ENCODE measurements at regions not wholly inside any gene's neighbourhood (a gene's known extent, or its start where the extent isn't known, plus 50 kb on each side); places are given as distances from the start of the nearest gene placed in this dataset.
A peak's percentile ranks its signal among the peaks of the same experiment; 100 is the strongest.

DNA sequence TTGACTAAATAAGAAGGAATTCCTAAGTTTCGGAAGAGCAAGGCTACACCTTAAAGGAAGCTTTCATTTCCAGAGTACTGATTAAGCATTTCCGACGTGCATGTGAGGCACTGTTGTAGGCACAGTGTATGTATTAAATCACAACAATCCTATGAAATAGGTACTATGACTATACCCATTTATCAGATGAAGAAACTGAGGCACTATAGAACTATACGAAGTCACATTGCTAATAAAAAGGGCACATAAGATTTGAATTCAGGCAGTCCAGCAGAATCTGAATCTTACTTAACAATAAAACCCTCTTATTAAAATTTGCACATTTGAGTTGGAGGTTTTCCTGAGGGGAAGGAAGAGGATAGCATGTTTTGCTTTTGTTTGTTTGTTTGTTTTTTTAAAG lies 243.5 kb upstream of the FANCL start:
- Histone ChIP-seq H2BK120ac (replicated peaks; ENCODE audit: low read depth, low read length) (no peak overlapping the region), H2BK20ac (ENCODE audit: low read length) (no peak overlapping the region), H3K9me3 (ENCODE audit: insufficient read depth in 2 of 2, low read depth in 1 of 2, low read length in 1 of 2) (no peaks in the 10 kb centered on the region), H3K23me2 (ENCODE audit: low read depth, low read length) (no peaks in the 10 kb centered on the region), H4K8ac (ENCODE audit: extremely low read depth, insufficient read depth, low read length) (no peak overlapping the region), H3K14ac (ENCODE audit: insufficient read length) (no peak overlapping the region), H3K4ac (replicated peaks; ENCODE audit: insufficient read length, low read depth, low read length) (no peak overlapping the region), H3K9ac (replicated peaks in 1 of 4; ENCODE audit: extremely low read depth in 1 of 4, low read depth in 3 of 4, low read length in 3 of 4) (no peak overlapping the region), H3K23ac (ENCODE audit: insufficient read length) (no peak overlapping the region), H4K91ac (replicated peaks; ENCODE audit: insufficient read length, low read length) (no peak overlapping the region), H2AFZ (ENCODE audit: low read length) (no peak overlapping the region), H3K79me2 (ENCODE audit: control insufficient read depth in 1 of 2, insufficient read depth in 2 of 2, low read length in 2 of 2) (no peaks in the 10 kb centered on the region), H2BK12ac (ENCODE audit: low read depth, low read length) (no peak overlapping the region), H4K5ac (ENCODE audit: insufficient read length, low read depth, low read length) (no peak overlapping the region), H4K20me1 (replicated peaks in 1 of 2; ENCODE audit: control insufficient read depth in 1 of 2, insufficient read depth in 2 of 2, low read length in 2 of 2) (no peaks in the 10 kb centered on the region), H2AK5ac (ENCODE audit: low read depth, low read length) (no peak overlapping the region), H3K36me3 (ENCODE audit: control insufficient read depth in 2 of 4, insufficient read depth in 4 of 4, low read length in 3 of 4) (no peaks in the 10 kb centered on the region), H3K56ac (replicated peaks; ENCODE audit: insufficient read length, low read depth, low read length) (no peak overlapping the region), H3K4me3 (ENCODE audit: extremely low read depth in 1 of 4, insufficient read depth in 2 of 4, low read depth in 3 of 4, low read length in 4 of 4) (no peak overlapping the region), H3K27me3 (replicated peaks in 1 of 4; ENCODE audit: control insufficient read depth in 3 of 4, extremely low read depth in 1 of 4, insufficient read depth in 3 of 4, low read length in 3 of 4) (no peaks in the 10 kb centered on the region), H3K27ac (ENCODE audit: low read depth, low read length) (no peak overlapping the region), H2BK15ac (ENCODE audit: low read length) (no peak overlapping the region), H3K79me1 (ENCODE audit: low read depth, low read length) (no peaks in the 10 kb centered on the region), H2BK5ac (ENCODE audit: low read depth, low read length) (no peak overlapping the region), H3K18ac (ENCODE audit: extremely low read depth, low read length) (no peak overlapping the region), H3K4me1 (replicated peaks in 1 of 4; ENCODE audit: control insufficient read depth in 3 of 4, insufficient read depth in 4 of 4, low read length in 3 of 4) (peaks cover 0 to 4% (median 1%) of the 10 kb centered on the region in 4 experiments; a peak in 3 of 7 replicates), H3K4me2 (ENCODE audit: insufficient read depth in 1 of 2, low read depth in 2 of 2, low read length in 2 of 2) (no peak overlapping the region)
- DNase-seq (ENCODE audit: low read depth in 1 of 2, low spot score in 2 of 2) (no peak), FAIRE-seq (no peak)
- peak; percentile 71; the same call in 1 of the 2 replicates for TF ChIP-seq KDM1A (IDR thresholded peaks at IDR 0.05; ENCODE audit: borderline replicate concordance, low read length)
- TF ChIP-seq ZNF274 (IDR thresholded peaks at IDR 0.05; ENCODE audit: borderline replicate concordance, extremely low read depth, low read length): no peak
- ChIA-PET CTCF (ENCODE audit: partially characterized antibody) (interaction anchor here (1.1 kb wide), 1 partner anchor 110 kb away, joined by 3 read pairs; no protein-coding TSS in a partner anchor), POLR2A (ENCODE audit: partially characterized antibody) (no interaction called here)
- 86% methylated on average over 4 of the region's 4 CpGs; no CpG with 5 or more reads in 1 of the 2 experiments for WGBS, 2 experiments (ENCODE audit: extremely low coverage in 1 of 2, insufficient coverage in 1 of 2, insufficient read length in 1 of 2, insufficient replicate concordance in 2 of 2, low coverage in 1 of 2, low lambda C conversion rate in 2 of 2, missing lambda C conversion rate in 1 of 2)
